Activated effector memory CD4-positive, alpha-beta T cell treated with Interleukin-2 at 50 U/mL for 16 hours (primary cell): ENCODE measurements at regions not wholly inside any gene's neighbourhood (a gene's known extent, or its start where the extent isn't known, plus 50 kb on each side); places are given as distances from the start of the nearest gene placed in this dataset.
"Not testable (repeated sequence)": the region's sequence is repeated elsewhere in the genome, so short reads cannot be mapped to it uniquely, and the experiment has no call there.

Experiments used
- DNase-seq: peaks from one replicate; pipeline ENCODE4 v3.0.0-alpha.2; 2020

GRCh38 chr12:131230340-131231031 lies 276.8 kb downstream of the ADGRD1 start:
- no peak for DNase-seq

DNA sequence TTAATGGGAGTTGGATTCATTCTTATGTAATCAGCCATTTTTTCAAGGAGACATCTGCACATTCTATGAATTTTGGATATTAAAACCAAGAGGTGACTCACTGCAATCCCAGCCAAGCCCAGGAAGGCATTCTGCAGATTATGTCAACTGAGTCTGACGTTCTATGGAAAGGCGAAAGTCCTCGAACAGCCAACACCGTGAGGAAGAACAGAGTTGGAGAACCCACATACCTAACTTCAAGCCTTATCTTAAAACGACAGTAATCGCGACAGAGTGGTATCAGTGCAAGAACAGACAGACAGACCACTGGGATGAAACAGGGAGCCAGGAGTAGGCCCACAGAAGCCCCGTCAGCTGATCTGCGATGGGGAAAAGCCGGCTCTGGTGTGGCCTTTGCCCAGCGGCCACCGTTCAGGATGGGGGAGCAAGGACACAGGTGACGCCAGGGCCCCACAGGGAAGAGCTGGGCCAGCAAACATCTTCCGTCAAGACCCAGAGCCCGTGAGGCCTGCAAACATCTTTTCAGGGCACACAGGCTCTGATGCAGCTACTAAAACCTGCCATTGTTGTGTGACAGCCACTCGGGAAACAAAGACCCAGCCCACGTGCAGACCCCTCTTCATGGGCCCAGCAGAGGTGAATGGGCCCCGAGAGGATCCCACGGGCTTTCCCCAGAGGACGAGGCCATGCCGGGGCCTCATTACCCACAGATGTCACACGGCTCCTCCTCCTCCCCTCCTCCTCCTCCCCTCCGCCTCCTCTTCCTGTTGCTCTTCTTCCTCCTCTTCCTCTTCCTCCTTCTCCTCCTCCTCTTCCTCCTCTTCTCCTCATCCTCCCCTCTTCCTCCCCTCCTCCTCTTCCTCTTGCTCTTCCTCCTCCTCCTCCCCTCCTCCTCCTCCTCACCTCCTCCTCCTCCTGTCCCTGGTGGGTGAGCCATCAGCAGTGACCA lies 277.6 kb downstream of the ADGRD1 start:
- no peak for DNase-seq

- DNase-seq, result no peak
Measured at GRCh38 chr12:131232036-131232435, 278.3 kb downstream of the ADGRD1 start.

DNA sequence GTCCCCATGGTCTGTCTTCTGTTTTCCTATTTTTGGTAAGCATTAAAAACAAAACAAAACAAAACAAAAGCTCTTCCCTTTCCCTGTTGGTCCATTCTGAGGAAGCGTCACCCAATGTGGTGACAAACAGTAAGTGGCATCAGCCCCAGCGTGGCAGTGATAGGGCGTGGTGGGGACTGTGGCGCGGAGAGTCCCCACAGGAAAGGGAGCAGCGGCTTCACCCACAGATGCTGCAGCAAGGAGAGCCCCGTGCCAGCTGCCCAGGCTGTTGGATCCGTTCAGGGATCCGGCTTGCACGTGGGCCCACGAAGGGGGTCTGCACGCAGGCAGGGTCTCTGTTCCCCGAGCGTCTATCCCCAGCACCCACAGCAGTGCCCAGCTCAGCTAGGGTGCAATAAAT lies 279.2 kb downstream of the ADGRD1 start:
- DNase-seq, result not testable (repeated sequence)

DNA sequence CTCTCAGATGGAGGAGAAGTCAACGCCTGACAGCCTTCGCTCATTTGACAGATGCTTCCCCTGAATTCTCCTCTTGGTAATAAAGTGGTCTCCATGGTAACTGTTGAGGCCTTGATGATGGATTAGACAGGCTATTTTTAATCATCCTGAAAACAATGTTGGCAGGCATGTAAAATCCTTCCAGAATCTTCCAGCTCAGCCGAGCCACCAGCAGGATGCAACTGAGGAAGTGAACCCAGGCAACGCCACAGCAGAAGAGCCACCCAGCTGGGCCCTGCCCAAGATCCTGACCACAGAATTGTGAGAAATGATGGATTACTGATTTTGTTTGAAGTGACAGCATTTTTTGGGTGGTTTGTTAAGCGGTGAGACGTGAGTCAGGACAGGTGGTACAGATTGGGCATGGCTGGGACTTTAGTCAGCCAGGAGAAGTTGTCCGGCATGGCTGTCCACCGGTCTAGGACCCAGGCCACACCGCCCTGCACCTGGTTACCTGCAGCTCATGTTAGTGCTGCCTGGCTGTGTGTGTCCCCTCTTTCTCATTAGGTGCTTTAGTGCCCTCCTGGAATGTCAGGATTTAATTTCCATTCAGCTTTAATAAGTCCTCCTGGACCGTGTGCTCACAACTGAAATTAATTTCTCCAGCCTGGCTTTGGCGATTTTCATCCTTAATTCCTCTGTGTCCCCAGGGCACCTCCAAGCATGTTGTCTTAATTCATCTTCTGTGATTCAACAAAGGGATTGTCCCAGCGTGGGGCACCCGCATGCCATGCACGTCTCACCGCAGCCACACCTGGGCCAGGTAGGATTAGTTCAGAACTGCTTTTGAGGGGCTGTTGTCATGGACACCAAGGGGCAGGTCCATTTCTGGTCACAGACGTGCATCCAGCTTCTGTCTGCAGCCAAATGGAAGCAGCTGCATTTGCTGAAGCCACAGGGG lies 280.4 kb downstream of the ADGRD1 start:
- DNase-seq, result not testable (repeated sequence)

GRCh38 chr12:131234841-131235271 lies 281.1 kb downstream of the ADGRD1 start:
- DNase-seq, result not testable (repeated sequence)

DNA sequence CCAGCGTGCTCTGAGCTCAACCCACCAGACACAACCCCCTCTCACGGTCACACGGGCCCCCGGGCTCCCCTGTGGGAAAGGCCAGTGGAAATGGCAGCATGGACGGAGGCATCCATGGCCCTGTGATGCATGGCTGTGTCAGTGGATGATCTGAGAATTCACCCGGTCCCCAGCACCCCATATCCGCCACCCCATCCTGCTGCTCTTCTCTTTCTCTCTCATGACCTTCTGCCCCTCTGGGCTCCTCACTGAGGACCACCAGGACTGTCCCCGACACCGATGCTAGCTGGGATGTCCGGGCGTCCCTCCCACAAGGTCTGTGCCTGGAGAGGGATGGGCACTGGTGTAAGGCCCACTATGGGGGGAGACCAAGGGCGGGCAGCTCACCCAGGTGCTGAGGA lies 282.2 kb downstream of the ADGRD1 start:
- DNase-seq, result no peak

- DNase-seq, result no peak
Measured at GRCh38 chr12:131239384-131240094, 285.8 kb downstream of the ADGRD1 start.

- no peak for DNase-seq
Measured at GRCh38 chr12:131241517-131241916, 287.8 kb downstream of the ADGRD1 start.

DNA sequence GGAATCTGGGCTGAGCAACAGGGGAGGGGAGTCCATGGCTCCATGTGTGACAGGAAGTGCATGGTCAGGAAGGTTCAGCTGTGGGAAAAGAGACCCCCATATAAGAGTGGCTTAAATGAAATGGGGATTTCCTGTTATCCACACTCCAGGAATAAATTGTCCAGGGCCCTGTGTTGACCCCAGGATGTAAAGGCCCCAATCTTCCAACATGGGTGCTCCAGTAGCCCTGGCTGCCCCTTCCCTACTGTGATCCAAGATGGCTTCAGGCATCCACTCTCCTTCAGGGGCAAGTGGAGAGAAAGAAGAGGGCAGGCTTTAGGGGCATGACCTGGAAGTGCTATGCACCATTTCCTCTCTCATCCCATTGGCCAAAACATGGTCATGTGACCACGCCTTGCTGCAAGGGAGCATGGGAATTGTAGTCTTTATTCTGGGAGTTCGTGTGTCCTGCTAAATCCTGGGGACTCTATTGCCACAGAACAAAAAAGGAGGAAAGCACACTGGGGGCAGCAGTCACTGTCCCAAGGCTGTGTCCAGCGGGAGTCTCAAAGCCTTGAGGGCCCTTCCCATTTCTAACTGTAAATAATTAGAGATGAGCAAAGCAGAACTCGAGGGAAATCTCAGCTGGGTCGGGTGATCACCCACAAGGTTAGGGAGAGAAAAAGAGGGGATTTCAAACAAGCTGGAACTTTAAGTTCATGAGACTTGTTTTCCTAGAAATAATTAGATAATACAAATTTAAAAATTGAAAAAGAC lies 289.2 kb downstream of the ADGRD1 start:
- no peak for DNase-seq

DNA sequence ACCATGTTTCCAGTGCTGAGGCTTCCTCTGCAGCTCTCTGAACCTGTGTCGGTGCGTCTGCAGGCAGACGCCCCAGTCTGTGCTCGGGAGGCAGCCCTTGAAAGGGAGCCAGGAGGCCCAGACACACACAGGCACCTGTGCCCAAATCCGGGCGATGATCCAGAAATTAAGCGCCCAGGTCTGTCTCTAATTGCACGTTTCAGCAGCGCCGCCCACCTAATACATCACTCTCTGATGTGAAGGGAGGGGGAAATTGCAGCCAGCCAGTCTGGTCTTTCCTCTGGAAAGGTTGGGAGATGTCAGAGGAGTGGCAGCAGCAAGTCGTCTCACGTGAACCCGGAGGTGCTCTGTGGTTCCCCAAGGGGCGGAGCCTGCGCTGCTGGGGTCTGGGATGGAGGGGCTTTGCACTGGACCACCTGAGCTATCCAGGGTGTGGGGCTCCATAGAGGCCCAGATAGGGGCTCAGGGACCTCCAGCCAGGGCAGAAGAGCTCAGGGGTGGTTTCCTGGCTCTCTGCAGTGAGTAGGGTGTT lies 290.5 kb downstream of the ADGRD1 start:
- not testable (repeated sequence) for DNase-seq

DNA sequence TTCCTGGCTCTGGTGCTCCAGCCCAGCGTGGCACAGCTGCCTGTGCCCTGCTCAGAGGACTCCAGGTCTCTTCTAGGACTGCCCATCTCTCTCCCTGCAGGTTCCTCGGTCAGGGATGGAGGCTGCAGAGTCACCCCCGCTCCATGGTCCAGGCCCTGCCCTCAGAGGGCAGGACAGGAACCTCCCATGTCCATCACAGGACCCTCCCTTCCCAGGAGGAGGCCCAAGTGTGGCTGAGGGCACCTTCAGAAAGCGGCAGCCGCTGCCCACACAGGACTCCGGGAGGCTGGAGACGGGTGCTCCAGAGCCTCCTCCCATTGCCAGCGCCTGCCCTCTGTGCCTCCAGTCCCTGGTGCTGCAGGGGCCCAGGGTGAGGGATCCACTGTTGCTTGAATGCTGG lies 291.5 kb downstream of the ADGRD1 start:
- not testable (repeated sequence) for DNase-seq

DNA sequence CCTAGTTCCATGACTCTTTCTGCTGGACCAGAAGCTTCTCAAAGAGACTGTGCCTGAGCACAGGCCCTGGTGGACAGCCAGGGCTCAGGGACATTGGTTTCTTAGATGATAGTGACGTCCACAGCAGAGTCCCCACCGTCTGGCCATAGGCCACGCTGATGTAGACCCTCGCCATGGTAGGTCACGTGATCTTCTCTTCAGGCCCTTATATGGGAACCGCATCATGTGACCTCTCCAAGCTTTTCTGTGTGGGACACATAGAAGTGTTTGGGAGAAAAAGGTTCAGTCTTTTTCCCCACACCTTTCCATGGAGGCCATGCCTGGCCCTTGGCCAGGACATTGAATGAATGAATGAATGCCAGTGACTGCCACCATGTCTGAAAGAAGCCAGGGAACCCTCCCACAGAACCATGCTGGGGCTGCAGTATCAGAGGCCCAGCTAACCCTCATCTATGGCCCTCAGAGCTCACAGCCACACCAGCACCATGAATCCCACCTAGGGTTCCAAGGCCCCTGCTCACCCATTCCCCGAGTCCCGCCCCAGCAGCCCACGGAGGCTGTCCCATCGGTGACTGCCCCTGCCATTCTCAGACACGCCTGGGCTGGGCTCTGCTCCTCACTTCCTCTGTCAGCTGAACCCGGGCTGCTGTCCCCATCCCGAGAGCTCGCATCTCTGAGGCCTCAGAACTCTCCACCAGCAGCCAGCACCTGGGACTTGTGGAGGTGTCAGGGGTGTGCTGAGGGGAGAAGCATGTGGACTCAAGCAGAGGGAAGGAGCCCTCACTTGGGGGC lies 292.1 kb downstream of the ADGRD1 start:
- DNase-seq, result no peak

GRCh38 chr12:131247026-131247725 lies 293.5 kb downstream of the ADGRD1 start:
- not testable (repeated sequence) for DNase-seq

GRCh38 chr12:131247875-131248274 lies 294.2 kb downstream of the ADGRD1 start:
- DNase-seq, result not testable (repeated sequence)

DNA sequence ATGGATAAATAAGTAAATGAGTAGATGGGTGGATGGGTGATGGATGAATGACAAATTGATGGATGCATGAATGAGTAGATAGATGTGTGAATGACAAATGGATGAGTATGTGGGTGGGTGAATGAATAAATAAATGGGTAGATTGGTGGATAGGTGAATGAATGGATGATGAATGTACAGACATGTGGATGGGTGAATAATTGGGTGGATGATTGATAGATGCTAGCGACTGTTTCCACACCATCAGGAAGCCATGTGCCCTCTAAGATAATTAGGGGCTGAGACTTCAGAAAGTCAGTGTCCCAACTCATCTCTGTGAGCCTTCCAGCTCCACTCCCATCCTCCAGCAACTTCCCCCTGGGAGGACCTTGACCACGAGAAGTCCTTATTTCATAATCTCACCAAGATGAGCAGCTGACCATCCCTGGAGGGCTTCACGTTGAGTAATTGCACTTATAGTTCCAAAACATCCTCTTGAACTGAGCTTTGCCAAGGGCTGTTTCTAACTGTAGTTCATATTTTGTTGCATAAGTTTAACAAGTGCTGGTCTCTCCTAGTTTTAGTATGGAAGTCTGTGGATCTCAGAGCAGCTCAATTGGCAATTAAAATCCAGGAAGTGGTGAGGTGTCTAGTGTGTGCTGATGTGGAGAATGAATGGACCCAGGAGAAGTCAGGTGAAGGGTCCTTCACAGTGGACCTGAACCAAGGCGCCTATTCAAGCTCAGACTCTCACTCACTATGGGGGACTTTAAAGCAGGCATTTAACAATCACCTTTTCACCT lies 295.7 kb downstream of the ADGRD1 start:
- no peak for DNase-seq

DNA sequence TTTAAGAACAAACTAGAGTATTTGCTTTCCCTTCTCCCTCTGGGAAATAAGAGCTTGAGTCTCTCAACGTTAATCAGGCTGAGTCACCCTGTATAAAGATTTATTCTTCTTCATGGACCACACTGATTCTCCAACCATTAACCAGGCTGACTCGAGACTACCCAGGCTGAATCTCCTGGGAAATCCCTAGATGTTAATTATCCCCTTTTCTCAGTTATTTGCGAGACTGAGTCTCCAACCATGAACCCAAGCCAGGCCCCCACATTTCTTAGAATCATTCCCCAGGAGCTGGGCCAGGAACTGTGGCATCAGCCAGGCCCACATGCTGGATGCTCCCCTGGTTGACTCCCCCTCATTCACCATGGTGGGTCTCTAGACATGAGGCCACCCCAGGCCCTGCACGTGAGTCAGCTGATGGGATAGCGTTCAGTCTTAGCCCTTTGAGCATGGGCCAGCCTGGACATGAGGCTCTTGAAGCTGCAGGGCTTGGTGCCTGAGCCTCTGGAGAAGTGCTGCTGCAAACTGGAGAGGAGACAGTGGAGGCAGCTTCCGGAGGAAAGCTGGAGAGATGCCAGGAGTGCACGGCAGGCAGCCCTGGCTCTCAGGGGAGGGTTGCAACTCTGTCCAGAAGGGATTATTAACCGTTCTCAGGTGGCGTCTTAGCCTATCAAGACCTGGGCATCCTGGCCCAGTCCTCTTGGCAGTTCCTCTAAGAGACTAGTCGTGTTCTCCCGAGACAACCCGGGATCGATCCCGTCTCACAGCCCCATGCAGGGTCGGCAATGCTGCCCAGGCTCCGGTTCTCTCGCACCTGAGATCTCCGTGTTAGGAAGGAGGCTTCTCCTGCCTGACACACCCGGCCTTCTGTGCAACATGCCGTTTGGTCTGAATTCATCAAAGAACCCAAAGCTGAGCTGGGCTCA lies 296.6 kb downstream of the ADGRD1 start:
- no peak for DNase-seq

DNA sequence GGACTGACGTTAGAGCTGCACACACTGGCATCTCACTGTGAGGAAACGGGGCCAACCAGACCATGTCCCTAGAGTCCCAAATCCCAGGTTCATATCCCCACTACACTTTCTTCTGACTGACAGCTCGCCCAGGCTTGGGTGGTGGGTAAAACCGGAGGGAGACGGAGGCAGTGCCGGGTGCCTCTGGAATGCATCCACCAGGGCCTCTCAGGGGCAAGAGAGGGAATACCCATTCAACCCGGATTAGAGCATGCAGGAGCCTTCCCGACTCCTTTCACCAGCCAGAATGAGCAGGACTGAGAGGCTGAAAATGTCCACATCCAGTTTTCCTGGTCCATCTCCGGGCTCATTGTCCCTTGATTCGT lies 297.2 kb downstream of the ADGRD1 start:
- DNase-seq, result no peak
